Bone marrow (tissue), 2 donors: ENCODE measurements at regions not wholly inside any gene's neighbourhood (a gene's known extent, or its start where the extent isn't known, plus 50 kb on each side); places are given as distances from the start of the nearest gene placed in this dataset.
"Not testable (repeated sequence)": the region's sequence is repeated elsewhere in the genome, so short reads cannot be mapped to it uniquely, and the experiment has no call there.

ENCODE experiments used
- DNase-seq, 2 donors: peaks; one replicate each; lab custom pipeline; 2025; lab: John Stamatoyannopoulos, UW

GRCh38 chr2:122326471-122326870 lies 571.0 kb downstream of the TSN start:
- no peak for DNase-seq

DNA sequence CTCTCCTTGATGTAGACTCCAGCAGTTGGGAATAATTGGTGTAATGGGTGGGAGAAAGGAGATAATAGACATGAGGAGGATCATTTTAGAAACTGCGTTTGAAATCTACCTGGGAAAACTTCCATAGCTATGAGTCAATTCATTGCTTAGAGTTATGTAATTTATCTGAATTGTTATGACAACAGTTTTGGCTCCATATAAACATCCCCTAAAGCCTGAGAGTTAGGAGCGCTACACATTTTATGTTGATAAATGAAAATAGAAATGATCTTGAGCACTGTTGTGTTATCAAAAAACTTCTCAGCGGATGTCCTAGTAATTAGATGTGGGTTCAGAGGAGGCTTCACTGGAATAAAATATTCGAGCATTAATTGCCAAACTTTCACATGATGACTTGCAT lies 573.4 kb downstream of the TSN start:
- no peak for DNase-seq

DNA sequence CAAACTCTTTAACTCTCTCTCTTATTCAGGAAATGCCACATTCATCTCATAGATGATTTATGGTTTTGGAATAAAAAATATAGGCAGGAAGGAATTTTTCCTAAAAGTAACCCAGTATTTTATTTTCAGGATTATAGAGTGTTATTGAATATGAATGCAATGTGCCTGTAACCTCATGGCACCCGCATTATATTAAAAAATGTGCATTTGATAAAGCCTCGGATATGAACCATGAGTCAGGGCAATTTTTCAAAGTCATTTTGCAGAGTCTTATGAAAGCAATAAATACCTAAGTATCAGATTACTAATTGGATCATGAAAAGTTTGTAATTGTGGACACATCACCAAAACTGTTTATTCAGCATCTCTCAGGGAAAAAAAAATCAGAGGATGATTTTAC lies 573.8 kb downstream of the TSN start:
- no peak for DNase-seq

GRCh38 chr2:122333932-122334331 lies 578.5 kb downstream of the TSN start:
- no peak for DNase-seq

DNA sequence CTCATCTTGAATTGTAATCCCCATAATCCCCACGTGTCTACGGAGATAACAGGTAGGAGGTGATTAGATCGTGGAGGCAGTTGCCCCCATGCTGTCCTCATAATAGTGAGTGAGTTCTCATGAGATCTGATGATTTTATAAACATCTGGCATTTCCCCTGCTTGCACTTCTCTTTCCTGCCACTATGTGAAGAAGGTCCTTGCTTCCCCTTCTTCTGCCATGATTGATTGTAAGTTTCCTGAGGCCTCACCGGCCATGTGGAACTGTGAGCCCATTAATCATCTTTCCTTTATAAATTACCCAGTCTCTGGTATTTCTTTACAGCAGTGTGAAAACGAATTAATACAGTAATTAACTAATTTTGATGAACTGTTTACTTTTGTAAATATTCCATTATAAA lies 582.5 kb downstream of the TSN start:
- DNase-seq = no peak

DNA sequence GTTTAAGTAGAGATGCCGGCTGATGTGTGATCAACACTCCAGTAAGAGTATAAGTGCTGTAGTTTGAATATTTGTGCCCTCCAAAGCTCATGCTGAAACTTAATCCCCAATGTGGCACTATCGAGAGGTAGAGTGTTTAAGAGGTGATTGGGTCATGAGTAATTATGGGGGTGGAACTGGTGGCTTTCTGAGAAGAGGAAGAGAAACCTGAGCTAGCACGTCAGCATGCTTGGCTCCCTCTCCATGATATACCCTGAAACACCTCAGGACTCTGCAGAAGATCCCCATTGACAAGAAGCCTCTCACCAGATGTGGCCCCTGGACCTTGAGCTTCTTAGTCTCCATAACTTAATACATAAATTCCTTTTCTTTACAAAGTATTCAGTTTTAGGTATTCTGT lies 584.8 kb downstream of the TSN start:
- DNase-seq = no peak

DNA sequence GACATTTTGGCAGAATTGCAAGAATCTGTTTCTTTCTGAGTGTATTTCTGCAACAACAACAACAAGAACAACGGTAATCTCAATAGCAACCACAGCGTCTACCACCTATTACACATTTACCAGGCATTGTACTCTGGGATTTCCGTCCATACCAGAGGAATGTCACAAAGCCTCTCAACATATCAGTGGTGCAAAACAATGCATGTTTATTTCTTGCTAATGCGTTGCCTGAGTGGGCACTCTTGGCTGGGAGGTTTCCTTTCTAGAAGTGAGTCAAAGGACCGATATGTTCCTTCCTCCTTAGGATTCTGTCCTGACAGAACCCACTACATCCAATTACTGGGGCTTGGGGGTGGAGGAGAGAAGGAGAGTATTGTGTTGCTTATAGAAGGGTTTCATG lies 585.6 kb downstream of the TSN start:
- no peak for DNase-seq

GRCh38 chr2:122352151-122352550 lies 596.7 kb downstream of the TSN start:
- DNase-seq = not testable (repeated sequence)

DNA sequence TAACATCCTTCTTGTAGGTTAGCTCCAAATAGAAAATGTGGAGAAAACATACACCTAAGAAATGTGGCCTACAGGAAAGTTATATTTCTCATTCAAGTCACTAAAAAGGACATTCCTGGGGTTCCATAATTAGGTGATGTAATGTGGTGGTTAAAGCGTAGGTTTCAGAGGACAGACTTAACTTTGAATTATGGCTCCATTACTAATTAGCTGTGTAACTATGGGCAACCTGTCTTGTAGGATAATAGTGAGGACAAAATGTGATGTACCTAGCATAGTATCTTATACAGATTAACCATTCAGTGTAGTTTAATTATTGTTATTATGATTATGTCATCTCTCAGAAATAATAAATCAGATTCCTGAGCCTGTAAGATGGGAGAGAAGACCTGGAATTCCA lies 602.5 kb downstream of the TSN start:
- no peak for DNase-seq

GRCh38 chr2:122358729-122359128 lies 603.3 kb downstream of the TSN start:
- no peak for DNase-seq

- DNase-seq = no peak
Measured at GRCh38 chr2:122363885-122364284, 608.4 kb downstream of the TSN start.

GRCh38 chr2:122366427-122366826 lies 611.0 kb downstream of the TSN start:
- no peak for DNase-seq

DNA sequence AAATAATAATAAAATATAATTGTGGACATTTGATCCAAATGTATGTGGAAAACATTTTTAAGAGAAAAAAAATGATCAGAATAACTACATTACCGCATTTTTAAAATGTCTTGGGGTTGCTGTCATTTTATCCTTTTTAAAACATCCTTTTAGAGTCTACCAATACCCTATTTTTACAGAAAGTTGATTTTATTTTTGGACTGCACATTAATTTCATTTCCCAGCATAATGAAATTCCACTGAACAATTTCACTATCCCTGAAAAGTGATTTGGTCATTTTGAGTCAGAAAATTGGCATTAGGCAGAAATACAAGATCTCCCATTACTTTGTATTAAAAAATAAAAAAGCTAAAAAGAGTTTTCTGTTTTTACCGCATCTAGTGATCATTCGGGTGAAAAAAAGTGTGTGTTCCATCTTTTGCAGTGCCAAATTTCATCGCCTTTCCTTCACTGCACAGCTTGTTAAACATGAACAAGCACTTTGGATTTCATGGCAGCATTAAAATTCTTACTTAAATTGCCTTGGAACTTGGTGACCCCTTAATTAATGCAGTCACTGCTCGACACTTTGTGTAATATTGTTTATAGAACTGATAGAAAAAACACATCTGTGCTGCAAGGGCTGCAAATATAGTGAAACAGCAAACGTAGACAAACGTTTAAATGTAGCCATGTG lies 611.7 kb downstream of the TSN start:
- no peak for DNase-seq

GRCh38 chr2:122367646-122368010 lies 612.2 kb downstream of the TSN start:
- no peak for DNase-seq

DNA sequence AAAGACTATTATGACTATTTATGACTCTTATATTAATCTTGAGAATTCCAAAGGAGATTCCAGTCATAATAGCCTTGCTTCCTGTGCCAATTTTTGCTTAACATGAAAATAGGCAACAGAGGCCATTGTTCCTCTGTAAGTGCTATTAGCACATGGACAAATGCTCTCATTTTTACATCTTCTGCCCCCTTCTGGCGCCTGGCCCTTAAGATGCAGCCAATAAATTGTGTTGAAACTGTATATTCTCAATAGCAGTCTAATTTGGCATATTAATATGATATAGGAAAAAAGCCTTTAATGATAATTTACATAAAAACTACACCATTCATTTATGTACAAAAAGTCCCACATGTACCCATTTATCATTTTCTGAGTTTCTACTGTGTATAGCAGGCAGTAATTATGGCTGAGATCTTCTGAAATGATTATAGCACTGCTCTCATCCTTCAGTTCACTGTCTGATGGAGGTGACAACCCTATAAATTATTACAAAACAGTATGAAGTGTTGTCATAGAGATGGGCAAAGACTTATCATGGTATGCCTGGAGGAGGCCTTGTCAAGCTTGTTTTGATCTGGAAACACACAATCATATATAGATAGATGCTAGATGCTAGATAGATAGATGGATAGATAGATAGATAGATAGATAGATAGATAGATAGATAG lies 613.3 kb downstream of the TSN start:
- DNase-seq = no peak

GRCh38 chr2:122378521-122378920 lies 623.1 kb downstream of the TSN start:
- no peak for DNase-seq

DNA sequence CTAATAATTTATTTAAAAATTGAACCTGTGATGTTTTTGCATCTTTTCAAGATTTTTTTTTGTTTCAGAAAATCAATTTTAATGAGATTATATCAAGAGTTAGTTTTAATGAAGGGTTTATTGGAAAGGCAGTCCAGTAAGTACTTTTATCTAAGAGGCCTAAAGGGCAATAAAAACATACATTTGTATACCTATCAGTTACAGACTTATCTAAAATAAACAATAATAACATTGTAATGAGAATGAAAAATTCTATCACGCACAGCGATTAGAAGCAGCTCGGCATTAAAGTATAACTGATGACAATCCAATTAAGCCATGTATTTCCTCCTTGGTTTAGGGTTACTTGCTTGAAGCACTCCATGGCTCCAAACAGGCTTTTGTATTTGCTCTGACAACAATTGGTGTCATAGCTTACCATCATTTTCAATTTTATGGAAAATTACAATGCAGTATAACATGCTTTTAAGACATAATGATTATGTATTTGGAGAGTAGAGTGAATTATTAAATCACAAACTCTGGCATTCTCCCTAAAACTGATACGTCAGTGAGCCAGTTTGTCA lies 629.4 kb downstream of the TSN start:
- no peak for DNase-seq

- DNase-seq = no peak
Measured at GRCh38 chr2:122388208-122388607, 632.8 kb downstream of the TSN start.

DNA sequence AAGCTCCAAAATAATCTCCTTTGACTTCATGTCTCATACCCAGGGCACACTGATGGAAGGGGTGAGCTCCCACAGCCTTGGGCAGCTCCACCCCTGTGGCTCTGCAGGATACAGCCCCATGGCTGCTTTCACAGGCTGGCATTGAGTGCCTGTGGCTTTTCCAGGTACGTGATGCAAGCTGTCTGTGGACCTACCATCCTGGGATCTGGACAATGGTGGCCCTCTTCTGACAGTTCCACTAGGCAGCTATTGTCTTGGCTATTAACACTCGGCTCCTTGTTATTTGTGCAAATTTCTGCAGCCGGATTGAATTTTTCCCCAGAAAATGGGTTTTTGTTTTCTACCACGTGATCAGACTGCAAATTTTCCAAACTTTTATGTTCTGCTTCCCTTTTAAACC lies 634.2 kb downstream of the TSN start:
- DNase-seq = no peak

DNA sequence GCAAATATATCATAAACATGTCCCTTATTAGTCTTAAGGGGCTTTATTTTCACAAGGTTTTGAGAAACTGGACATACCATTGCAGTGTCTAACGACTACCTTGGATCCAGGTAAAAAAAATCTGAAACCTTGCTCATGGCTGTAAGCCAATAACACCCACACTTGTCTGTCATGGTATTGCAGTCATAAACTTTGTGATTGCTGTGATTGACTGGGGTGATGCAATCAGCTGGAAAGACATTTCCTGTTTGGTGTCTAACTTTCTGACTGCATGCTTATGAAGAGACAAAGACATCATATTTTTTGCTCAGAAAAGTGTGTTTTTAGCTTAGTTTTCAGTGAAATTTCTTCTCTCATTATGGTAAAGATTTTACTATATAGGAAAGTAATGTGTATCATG lies 635.0 kb downstream of the TSN start:
- no peak for DNase-seq

- no peak for DNase-seq
Measured at GRCh38 chr2:122391726-122392125, 636.3 kb downstream of the TSN start.

- no peak for DNase-seq
Measured at GRCh38 chr2:122395687-122396086, 640.2 kb downstream of the TSN start.

DNA sequence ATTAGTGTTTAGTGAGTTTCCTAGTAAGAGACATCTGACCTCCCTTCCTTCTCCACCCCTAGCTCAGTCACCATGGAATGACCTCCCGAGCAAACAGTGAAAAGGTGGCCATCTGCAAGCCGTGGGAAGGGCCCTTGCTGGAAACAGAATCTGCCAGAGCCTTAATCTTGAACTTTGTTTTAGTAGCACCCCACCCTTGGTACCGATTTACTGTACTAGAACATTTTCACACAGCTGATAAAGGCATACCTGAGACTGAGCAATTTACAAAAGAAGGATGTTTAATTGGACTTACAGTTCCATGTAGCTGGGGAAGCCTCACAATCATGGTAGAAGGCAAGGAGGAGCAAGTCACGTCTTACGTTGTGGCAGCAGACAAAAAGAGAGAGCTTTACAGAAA lies 655.8 kb downstream of the TSN start:
- DNase-seq = no peak

- no peak for DNase-seq
Measured at GRCh38 chr2:122412360-122412759, 656.9 kb downstream of the TSN start.
